Mucosa of descending colon (tissue), 3 donors: ENCODE measurements at regions not wholly inside any gene's neighbourhood (a gene's known extent, or its start where the extent isn't known, plus 50 kb on each side); places are given as distances from the start of the nearest gene placed in this dataset.

ENCODE experiments used
- ATAC-seq: fragments of 200-7000 bp; cut with Tn5 transposase; one replicate; pipeline ENCODE4 v1.9.1; 2020; ENCODE audit warnings: mild to moderate bottlenecking, moderate library complexity
- DNase-seq, 3 donors: peaks; one replicate each; pipeline ENCODE4 v3.0.0-alpha.2; 2020
- H3K36me3 ChIP-seq: fragments of 200-600 bp; one replicate; pipeline ENCODE4 v1.8.0; 2021; ENCODE audit warnings: low read depth, mild to moderate bottlenecking
- H3K4me1 ChIP-seq: fragments of 200-600 bp; one replicate; pipeline ENCODE4 v1.8.0; 2021; ENCODE audit warnings: low read depth, mild to moderate bottlenecking
- H3K4me3 ChIP-seq: fragments of 200-600 bp; one replicate; pipeline ENCODE4 v1.8.0; 2021; ENCODE audit warnings: mild to moderate bottlenecking
- H3K9me3 ChIP-seq: fragments of 200-600 bp; one replicate; pipeline ENCODE4 v1.8.0; 2021; ENCODE audit warnings: mild to moderate bottlenecking
- intact Hi-C, 2 donors: fragments of 100-400 bp; cut with DNase I in 1 of 2; cut with micrococcal nuclease in 1 of 2; formaldehyde crosslinking; loops; one replicate each; pipeline versions ENCODE4 v1.11.0 to v1.11.1; 2022; cut with DNase I, micrococcal nuclease
- TF ChIP-seq, protein P1 (sequence below): fragments of 200-600 bp; IDR thresholded peaks from one replicate; pipeline ENCODE4 v1.8.0; 2022; ENCODE audit warnings: antibody characterized with exemption, mild to moderate bottlenecking
- donor health status: DM: no; HTN: no; CAD: no; lungs with moderate emphysema.
- donor health status: DM: no; HTN: no; CAD: no.
- donor health status: DM: no; HTN: yes; CAD: no.

DNA sequence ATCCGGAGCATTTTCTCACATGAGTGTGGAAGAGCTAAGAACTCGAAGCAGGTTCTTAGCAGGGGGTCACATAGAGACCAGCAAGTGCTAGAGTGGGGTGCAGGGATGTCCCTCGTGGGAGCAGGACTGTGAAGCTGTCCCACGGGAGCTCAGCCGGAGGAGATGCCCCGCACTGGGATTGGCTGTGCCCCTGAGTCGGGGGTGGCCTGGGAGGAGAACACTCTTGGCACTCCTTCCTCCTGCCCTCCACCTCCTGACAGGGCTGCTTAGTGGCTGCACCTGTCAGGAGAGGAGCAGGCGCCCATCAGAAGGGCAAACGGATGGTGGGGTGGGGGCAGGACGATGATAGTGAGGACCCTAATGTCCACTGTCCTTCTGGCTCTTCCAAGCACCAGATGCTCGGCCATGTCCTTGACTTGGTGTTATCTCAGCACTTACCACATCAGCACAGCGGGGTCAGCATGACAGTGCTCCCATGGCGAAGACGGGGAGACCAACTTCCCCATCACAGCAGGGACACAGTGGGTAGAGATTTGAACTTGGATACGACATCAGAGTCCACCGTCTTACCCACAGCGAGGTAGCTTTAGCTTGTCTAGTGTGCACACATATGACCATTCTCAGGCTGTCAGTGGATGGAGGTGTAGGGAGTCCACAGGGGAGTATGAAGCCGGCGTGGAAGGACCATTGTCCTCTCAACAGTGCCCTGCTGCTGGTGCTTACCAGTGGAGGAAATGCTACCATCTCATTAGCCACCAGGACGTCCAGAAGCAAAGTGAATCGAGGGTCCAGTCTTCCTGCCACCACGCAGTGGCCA is 142.5 kb upstream of the SHH start:
- H3K4me1 ChIP-seq = no peaks in the 10 kb centered on the region
- ATAC-seq (no peak), DNase-seq (no peak)
- intact Hi-C loops = no loop called here
- no peaks in the 10 kb centered on the region for H3K36me3 ChIP-seq
- H3K4me3 ChIP-seq = no peak overlapping the region
- TF ChIP-seq, protein P1, sequence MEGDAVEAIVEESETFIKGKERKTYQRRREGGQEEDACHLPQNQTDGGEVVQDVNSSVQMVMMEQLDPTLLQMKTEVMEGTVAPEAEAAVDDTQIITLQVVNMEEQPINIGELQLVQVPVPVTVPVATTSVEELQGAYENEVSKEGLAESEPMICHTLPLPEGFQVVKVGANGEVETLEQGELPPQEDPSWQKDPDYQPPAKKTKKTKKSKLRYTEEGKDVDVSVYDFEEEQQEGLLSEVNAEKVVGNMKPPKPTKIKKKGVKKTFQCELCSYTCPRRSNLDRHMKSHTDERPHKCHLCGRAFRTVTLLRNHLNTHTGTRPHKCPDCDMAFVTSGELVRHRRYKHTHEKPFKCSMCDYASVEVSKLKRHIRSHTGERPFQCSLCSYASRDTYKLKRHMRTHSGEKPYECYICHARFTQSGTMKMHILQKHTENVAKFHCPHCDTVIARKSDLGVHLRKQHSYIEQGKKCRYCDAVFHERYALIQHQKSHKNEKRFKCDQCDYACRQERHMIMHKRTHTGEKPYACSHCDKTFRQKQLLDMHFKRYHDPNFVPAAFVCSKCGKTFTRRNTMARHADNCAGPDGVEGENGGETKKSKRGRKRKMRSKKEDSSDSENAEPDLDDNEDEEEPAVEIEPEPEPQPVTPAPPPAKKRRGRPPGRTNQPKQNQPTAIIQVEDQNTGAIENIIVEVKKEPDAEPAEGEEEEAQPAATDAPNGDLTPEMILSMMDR = no peak
- no peaks in the 10 kb centered on the region for H3K9me3 ChIP-seq

DNA sequence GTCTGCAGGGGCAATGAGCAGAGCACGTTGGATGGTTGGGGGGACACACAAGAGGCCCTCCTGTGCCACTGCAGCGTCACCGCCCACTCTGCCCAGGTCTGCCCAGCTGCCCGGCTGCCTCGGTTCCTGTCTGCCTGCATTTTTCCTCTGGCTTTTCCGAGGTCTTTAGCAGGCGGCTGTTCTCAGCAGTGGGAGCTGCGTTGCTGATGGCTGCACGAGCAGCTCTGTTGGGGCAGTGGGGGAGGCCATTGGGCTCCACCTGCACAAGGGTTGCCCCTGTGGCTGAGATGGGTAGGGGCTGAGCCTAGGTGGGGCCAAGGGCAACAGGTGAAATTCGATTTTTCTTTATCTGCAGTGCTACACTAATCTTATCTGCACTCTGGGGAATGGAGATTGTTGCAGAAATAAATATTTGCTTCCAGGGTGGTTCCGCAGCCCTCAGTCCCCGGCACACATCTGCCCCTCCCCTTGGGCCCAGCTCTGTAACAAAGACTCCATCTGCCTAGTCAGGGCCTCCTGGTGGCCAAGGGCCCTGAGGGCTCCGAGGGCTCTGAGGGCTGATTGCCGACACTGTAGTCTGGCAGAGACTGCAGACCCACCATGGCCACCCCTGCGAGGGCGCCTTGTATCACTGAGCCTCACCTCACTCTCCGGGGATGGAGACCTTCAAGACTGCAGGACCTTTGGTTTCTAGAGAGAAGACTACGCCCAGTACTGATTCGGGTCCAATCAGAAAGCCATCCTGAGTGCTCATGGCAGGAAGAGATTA is 141.7 kb upstream of the SHH start:
- intact Hi-C loops = no loop called here
- ATAC-seq = peak; percentile 74

DNA sequence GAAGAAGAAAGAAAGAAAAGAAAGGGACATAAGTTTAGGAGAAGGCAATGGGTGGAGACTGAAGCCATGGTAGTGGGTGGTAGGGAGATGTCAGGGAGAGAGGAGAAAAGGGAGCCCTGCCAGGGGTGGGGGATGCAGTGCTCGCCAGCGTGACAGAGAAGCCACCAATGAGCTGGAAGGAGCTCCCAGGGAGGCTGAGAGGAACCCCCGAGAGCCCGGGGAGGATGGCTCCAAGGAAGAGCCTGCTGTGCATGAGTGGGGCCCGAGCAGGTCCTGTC is 141.2 kb upstream of the SHH start:
- TF ChIP-seq, protein P1 = no peak
- no peaks in the 10 kb centered on the region for H3K36me3 ChIP-seq
- H3K4me3 ChIP-seq = no peak overlapping the region
- H3K9me3 ChIP-seq = no peaks in the 10 kb centered on the region
- no peak for ATAC-seq
- DNase-seq = no peak
- H3K4me1 ChIP-seq = no peaks in the 10 kb centered on the region
- intact Hi-C loops = no loop called here

More for the DNA sequence above, 141.7 kb upstream of the SHH start:
- Histone ChIP-seq H3K36me3 (no peaks in the 10 kb centered on the region), H3K9me3 (no peaks in the 10 kb centered on the region), H3K4me1 (no peaks in the 10 kb centered on the region), H3K4me3 (no peak overlapping the region)
- TF ChIP-seq, protein P1 = no peak
- peak in 2 of 3 donors; percentile 13 to 49 for DNase-seq

DNA sequence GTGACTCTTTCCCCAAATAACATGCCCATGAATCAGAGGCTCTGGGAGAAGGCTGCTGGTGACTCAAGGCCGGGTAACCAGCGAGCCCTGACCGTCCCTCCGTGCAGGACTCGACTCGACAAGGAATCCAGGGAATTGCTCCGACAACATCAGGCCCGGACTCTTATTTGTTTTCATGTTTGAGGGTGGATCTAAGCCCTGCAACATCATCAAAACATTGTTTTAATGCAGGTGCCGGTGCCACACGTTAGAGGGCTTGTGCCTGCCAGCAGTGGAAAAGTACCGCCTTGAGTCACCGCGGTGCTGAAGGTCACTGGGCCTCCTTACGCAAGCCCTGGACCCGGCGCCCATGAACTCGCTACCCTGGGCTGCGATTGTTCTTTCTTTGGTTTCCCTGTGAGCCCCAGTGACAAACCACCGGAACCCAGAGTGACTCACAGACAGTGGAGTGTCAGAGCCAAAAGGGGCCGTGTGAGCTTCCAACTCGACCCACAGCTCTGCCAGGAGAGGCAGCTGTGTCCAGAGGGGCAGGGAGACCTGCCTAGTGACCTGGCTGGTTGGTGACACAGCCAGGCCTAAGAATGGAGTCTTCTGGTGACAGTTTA is 139.4 kb upstream of the SHH start:
- Histone ChIP-seq H3K9me3 (no peaks in the 10 kb centered on the region), H3K4me3 (no peak overlapping the region), H3K4me1 (no peaks in the 10 kb centered on the region), H3K36me3 (no peaks in the 10 kb centered on the region)
- intact Hi-C loops = no loop called here
- peak; percentile 86 for ATAC-seq
- TF ChIP-seq, protein P1 = no peak
- no peak for DNase-seq

DNA sequence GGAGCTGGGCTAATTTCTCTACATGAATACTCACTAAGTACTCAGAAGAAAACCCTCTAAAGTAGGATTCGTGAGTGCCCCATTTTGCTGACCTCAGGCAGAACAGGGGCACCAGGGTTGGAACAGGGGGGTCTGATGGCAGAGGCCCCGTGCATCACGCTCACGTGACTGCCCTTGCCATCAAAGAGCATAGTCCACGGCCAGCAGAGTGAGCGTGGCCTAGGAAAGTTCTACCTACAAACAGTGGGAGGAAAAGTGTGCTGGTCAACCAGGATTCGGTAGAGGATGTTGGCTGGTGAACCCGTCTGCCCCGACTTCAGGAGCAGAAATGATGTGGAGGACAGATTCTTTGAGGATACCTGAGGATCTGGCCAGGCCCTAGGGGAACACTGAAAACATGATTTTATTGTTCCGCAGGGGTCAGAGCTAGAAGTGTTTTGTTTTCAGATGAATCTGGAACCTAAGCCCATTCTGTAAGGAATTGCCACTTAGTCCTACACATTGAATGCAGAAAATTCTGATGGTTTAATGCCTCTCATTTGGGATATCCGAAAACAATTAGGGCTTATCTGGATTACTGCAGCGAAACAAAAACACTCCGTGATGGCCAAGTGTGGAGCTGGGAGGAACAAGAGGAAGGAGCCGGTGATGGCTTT is 138.8 kb upstream of the SHH start:
- Histone ChIP-seq H3K36me3 (no peaks in the 10 kb centered on the region), H3K4me1 (no peaks in the 10 kb centered on the region), H3K4me3 (no peak overlapping the region), H3K9me3 (no peaks in the 10 kb centered on the region)
- TF ChIP-seq, protein P1 = no peak
- no peak for ATAC-seq
- intact Hi-C loops = no loop called here
- DNase-seq = no peak
